HL-60 (cell line): ENCODE measurements at regions not wholly inside any gene's neighbourhood (a gene's known extent, or its start where the extent isn't known, plus 50 kb on each side); places are given as distances from the start of the nearest gene placed in this dataset.

Source experiments
- DNase-seq, 2 experiments: peaks; one replicate each; pipeline ENCODE4 v3.0.0-alpha.2; 2010 to 2020; ENCODE audit warnings: low read depth in 1 of 2, low spot score in 1 of 2
- H3K27ac ChIP-seq: fragments of 250-450 bp; sonication (Bioruptor Pico); replicated peaks from 2 replicates; pipeline ENCODE4 v1.5.1; 2020; ENCODE audit warnings: mild to moderate bottlenecking, moderate library complexity
- H3K27me3 ChIP-seq: fragments of 250-450 bp; sonication (Bioruptor Pico); 2 replicates; pipeline ENCODE4 v1.5.1; 2021; ENCODE audit warnings: mild to moderate bottlenecking, moderate library complexity; ENCODE audit not compliant: insufficient read depth, poor library complexity, severe bottlenecking
- H3K4me3 ChIP-seq: replicated peaks from 2 replicates; pipeline ENCODE4 v1.5.1; 2011; ENCODE audit warnings: mild to moderate bottlenecking, control low read depth, low read length; ENCODE audit not compliant: insufficient read depth
- CTCF ChIP-seq: IDR thresholded peaks from one replicate; pipeline ENCODE4 v1.5.1; 2011; ENCODE audit warnings: low read length, control low read depth, inconsistent platforms; ENCODE audit not compliant: insufficient read depth
- GABPA ChIP-seq: IDR thresholded peaks from 2 replicates; pipeline ENCODE4 v1.6.1; 2012; ENCODE audit warnings: low read depth
- POLR2AphosphoS5 ChIP-seq: IDR thresholded peaks from 2 replicates; pipeline ENCODE4 v1.6.1; 2012; ENCODE audit warnings: low read depth
- SPI1 ChIP-seq: IDR thresholded peaks from 2 replicates; pipeline ENCODE4 v1.6.1; 2012; ENCODE audit warnings: low read depth, mild to moderate bottlenecking, borderline replicate concordance
- TF ChIP-seq, protein P1 (sequence below): IDR thresholded peaks from 2 replicates; pipeline ENCODE4 v1.6.1; 2012; ENCODE audit warnings: low read depth; ENCODE audit not compliant: insufficient replicate concordance

GRCh38 chr11:129613071-129613470 lies 202.6 kb upstream of the TMEM45B start:
- DNase-seq: no peak
- Histone ChIP-seq H3K27me3 (peaks cover 2% of the 10 kb centered on the region), H3K27ac (no peak overlapping the region), H3K4me3 (no peak overlapping the region)
- TF ChIP-seq CTCF (no peak), POLR2AphosphoS5 (no peak), SPI1 (no peak), GABPA (no peak)
- TF ChIP-seq, protein P1, sequence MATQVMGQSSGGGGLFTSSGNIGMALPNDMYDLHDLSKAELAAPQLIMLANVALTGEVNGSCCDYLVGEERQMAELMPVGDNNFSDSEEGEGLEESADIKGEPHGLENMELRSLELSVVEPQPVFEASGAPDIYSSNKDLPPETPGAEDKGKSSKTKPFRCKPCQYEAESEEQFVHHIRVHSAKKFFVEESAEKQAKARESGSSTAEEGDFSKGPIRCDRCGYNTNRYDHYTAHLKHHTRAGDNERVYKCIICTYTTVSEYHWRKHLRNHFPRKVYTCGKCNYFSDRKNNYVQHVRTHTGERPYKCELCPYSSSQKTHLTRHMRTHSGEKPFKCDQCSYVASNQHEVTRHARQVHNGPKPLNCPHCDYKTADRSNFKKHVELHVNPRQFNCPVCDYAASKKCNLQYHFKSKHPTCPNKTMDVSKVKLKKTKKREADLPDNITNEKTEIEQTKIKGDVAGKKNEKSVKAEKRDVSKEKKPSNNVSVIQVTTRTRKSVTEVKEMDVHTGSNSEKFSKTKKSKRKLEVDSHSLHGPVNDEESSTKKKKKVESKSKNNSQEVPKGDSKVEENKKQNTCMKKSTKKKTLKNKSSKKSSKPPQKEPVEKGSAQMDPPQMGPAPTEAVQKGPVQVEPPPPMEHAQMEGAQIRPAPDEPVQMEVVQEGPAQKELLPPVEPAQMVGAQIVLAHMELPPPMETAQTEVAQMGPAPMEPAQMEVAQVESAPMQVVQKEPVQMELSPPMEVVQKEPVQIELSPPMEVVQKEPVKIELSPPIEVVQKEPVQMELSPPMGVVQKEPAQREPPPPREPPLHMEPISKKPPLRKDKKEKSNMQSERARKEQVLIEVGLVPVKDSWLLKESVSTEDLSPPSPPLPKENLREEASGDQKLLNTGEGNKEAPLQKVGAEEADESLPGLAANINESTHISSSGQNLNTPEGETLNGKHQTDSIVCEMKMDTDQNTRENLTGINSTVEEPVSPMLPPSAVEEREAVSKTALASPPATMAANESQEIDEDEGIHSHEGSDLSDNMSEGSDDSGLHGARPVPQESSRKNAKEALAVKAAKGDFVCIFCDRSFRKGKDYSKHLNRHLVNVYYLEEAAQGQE: no peak

DNA sequence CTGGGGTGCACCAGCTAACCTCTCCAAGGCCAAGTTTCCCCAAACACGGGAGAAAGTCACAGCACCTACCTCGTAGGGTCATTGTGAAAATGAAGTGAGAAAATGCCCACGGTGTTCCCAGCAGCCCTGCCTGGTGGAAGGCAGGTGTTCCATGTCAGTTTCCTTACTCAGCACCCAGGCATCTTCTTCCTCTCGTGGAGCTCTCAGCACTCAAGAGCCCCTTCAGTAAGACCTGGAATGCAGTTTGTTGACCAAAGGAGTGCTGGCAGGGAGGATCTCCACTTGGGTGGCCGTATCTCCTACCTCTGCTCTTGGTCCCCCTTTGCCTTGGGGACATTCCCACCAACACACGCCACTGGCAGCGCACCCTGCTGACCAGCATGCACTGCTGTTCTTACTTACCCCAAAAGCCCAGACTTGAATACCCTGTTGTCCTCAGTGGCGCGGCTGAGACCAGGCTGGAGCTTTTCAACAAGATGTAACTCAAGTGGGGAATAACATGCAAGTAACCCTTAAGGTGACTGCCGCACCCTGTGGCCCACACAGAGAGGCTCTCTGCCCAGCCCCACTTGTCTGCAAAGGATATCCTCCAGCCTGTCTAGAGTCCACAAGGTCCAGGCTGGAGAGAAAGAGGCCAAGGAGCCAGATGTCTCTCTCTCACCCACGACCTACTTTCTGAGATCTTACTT lies 201.2 kb upstream of the TMEM45B start:
- DNase-seq: no peak
- TF ChIP-seq, protein P1: no peak
- H3K27ac ChIP-seq: no peak overlapping the region
- H3K4me3 ChIP-seq: no peak overlapping the region
- peaks cover 2% of the 10 kb centered on the region for H3K27me3 ChIP-seq

GRCh38 chr11:129618046-129618569 lies 197.5 kb upstream of the TMEM45B start:
- DNase-seq: no peak
- Histone ChIP-seq H3K4me3 (no peak overlapping the region), H3K27me3 (peaks cover 4% of the 10 kb centered on the region), H3K27ac (no peak overlapping the region)
- TF ChIP-seq POLR2AphosphoS5 (no peak), GABPA (no peak)
- TF ChIP-seq, protein P1: no peak

DNA sequence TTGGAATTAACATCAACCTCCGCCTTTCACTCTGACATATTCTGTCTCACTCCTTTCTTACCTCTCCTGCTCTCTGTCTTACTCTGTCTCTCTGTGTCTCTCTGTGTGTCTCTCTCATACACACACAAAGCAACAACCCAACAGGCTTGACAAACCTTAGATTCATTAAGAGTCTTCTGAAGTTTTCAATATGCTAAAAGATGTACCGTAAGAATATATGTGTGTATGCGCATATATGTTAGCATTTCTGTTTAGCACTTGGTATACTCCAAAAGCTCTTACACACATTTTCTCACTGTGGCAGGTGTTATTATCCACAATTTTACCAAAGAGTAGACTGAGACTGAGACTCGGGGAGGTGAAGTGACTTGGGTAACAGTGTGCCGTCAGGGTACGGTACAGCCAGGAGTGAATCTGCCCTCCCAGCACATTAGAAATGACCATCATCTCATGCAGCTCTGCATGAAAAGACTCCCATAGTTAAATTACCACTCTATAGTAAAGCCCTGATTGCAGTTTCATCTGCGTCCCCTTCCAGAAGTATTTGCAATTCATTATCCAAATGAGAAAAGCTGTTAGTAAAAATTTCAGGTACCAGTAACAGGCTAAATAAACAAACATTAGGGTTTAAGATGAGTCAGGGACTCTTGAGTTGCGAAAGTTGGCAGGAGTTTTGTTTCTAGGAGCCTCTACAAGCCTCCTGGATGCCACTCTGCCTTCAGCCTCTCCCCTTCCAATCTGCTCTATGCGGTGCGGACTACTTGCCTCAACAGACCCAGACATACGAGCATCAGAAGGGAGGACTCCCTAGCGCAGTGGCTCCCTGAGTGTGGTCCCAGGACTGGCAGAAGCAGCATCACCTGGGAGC lies 195.2 kb upstream of the TMEM45B start:
- TF ChIP-seq GABPA (no peak), SPI1 (no peak)
- TF ChIP-seq, protein P1: no peak
- Histone ChIP-seq H3K27me3 (peaks cover 2% of the 10 kb centered on the region), H3K27ac (no peak overlapping the region), H3K4me3 (no peak overlapping the region)
- DNase-seq: no peak
